ENCODE measurements at regions not wholly inside any gene's neighbourhood (a gene's known extent, or its start where the extent isn't known, plus 50 kb on each side); places are given as distances from the start of the nearest gene placed in this dataset.

DNA sequence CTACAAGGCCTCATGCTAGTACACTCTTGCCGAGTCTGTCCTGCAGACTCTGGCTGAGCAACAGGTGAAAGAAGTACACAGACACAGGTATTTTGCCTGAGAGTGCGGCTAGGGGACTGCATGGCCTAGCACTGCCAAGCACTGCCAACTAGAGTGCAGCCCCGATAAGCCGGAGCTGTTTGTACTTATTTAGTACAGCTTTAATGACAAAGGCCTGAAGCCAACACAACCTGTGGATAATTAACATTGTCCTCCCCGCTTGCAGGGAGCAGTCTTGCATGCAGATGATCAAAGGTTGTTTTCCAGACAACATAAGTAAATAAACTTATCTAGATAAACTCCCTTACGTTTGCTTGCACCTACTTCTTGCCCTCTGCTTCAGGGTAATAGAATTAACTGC is 63.7 kb upstream of the MMADHC start:
- DNase-seq (ENCODE audit: low spot score), result no peak

DNA sequence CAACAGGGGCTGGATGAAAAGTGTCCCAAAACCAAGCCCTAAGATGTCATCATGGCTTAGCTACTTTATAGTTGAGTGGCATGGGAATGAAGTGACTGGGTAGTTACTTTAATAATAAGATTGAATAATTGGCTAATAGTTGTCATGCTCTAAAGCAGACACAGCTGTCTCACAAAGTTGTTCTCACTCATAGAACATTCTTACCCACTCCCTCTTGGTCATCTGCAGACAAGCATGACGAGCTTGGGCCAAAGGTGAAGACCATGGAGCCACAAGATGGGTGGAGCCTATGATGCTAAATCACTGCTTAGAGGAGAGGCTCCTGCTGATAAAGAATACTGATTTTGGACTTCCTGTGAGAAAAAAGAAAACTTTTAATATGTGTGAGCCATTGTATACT is 62.4 kb upstream of the MMADHC start:
- DNase-seq (ENCODE audit: low spot score), result no peak

DNA sequence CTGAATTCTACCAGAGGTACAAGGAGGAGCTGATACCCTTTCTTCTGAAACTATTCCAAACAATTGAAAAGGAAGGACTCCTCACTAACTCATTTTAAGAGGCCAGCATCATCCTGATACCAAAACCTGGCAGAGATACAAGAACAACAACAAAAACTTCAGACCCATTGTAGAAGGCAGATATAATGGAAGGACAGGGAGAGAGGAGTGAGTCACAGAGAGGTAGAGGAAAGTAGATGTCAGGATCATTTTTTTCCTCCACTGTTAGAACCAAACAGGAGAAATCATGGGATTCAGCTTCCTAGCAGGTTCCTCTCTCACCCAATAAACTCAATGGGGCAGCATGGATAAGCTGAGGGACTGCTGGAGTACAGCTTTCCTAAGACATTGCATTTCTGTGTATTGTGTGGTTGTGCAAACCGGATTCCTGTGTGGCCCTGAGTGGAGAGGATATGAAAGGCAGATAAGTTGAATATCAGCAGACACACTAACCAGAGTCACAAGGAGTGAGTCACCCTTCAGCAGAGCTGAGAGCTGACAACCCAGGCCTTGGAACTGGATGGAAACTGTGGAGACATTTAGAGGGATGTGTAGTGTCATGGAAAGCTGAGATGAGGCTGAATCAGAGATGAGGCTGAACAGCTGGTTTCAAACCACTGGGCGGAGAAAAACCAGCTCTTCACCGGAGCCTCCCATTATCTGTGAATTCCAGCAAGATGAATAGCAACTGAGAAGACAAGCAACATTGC is 60.9 kb upstream of the MMADHC start:
- DNase-seq (ENCODE audit: low spot score), result no peak

DNA sequence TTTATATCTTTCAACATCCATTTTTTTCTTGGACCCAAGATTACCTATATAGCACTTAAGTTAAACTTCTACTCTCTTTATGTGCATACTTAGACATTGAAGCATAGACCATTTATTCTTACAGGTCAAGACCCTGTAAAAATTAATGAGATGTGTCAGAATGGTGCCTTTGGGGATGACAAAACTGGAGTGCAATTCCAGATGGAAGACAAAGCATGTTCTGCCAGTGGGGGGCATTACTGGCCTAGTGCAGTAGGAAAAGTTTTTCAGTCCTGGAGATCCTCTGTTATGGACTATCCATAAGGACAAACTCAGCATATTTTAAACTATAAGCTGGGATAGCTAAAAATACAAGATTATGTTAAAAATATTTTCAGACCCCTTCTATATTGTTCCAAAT is 57.8 kb upstream of the MMADHC start:
- DNase-seq (ENCODE audit: low spot score), result no peak

Data from ecto neural progenitor cell (in vitro differentiated cells).